RWPE2 (cell line): ENCODE measurements at regions not wholly inside any gene's neighbourhood (a gene's known extent, or its start where the extent isn't known, plus 50 kb on each side); places are given as distances from the start of the nearest gene placed in this dataset.

Source experiments
- ATAC-seq: fragments of 200-7000 bp; cut with Tn5 transposase; 3 replicates; pipeline ENCODE4 v1.9.1; 2021; ENCODE audit warnings: low read depth
- DNase-seq: peaks from one replicate; pipeline ENCODE4 v3.0.0-alpha.2; 2020; ENCODE audit warnings: low spot score
- H3K27ac ChIP-seq: fragments of 450-650 bp; 2 replicates; pipeline ENCODE4 v1.5.1; 2017; ENCODE audit warnings: mild to moderate bottlenecking; ENCODE audit not compliant: poor library complexity, severe bottlenecking
- H3K27me3 ChIP-seq: fragments of 250-450 bp; sonication (Bioruptor Pico); 2 replicates; pipeline ENCODE4 v1.5.1; 2021; ENCODE audit warnings: mild to moderate bottlenecking, moderate library complexity; ENCODE audit not compliant: insufficient read depth, poor library complexity, severe bottlenecking
- H3K36me3 ChIP-seq: fragments of 250-450 bp; sonication (Bioruptor Pico); 2 replicates; pipeline ENCODE4 v1.5.1; 2020; ENCODE audit warnings: low read depth, mild to moderate bottlenecking, moderate library complexity
- H3K4me1 ChIP-seq: fragments of 250-450 bp; sonication (Bioruptor Pico); 2 replicates; pipeline ENCODE4 v1.5.1; 2021; ENCODE audit warnings: mild to moderate bottlenecking, moderate library complexity; ENCODE audit not compliant: insufficient read depth, poor library complexity, severe bottlenecking
- H3K4me3 ChIP-seq: fragments of 250-450 bp; sonication (Bioruptor Pico); 2 replicates; pipeline ENCODE4 v1.5.1; 2021; ENCODE audit warnings: mild to moderate bottlenecking, moderate library complexity; ENCODE audit not compliant: severe bottlenecking
- H3K9me3 ChIP-seq: fragments of 250-450 bp; sonication (Bioruptor Pico); 2 replicates; pipeline ENCODE4 v1.5.1; 2021; ENCODE audit warnings: mild to moderate bottlenecking, moderate library complexity; ENCODE audit not compliant: severe bottlenecking
- TF ChIP-seq, protein P1 (sequence below): fragments of 450-650 bp; IDR thresholded peaks from one replicate; pipeline ENCODE4 v1.5.1; 2017; ENCODE audit warnings: mild to moderate bottlenecking, moderate library complexity; ENCODE audit not compliant: poor library complexity, severe bottlenecking

DNA sequence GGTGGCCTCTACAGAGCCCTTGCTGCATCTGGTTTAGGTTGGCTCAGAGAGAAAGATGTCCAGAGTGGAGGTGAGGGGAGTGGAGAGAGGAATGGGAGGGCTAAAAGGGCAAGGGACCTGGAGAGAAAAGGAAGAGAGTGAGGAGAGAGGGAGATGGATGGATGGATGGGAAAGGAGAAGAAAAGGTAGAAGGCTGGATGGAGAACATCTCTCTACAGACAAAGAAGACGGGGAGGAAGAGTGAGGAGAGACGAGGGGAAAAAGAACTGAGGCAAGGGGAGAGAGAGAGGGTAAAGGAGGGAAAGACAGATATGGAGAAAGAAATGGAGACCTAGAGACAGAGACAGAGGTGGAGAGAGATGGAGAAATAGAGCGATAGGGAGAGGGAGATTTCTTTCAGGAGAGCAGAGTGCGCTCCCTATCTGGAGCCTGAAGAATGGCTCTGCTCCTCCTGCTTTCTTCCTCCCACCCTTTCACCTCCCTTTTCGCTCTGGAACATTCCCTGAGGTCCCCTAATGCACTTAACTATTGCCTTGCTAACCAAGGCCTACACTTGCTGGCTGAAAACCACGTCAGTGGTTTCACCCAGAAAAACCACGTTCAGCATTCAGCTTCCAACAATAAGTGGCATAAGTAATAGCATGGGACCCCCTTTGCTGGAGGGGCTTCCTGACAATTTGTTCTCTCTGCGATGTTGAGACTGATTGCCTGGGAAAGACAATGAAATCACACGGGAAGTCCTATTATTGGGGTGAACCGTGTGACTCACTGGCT, 286.3 kb downstream of the CDH26 start:
- no peak overlapping the region for H3K4me3 ChIP-seq
- H3K27me3 ChIP-seq = peaks cover 9% of the 10 kb centered on the region
- no peaks in the 10 kb centered on the region for H3K9me3 ChIP-seq
- DNase-seq = no peak
- no peaks in the 10 kb centered on the region for H3K36me3 ChIP-seq
- no peak overlapping the region for H3K27ac ChIP-seq
- TF ChIP-seq, protein P1, sequence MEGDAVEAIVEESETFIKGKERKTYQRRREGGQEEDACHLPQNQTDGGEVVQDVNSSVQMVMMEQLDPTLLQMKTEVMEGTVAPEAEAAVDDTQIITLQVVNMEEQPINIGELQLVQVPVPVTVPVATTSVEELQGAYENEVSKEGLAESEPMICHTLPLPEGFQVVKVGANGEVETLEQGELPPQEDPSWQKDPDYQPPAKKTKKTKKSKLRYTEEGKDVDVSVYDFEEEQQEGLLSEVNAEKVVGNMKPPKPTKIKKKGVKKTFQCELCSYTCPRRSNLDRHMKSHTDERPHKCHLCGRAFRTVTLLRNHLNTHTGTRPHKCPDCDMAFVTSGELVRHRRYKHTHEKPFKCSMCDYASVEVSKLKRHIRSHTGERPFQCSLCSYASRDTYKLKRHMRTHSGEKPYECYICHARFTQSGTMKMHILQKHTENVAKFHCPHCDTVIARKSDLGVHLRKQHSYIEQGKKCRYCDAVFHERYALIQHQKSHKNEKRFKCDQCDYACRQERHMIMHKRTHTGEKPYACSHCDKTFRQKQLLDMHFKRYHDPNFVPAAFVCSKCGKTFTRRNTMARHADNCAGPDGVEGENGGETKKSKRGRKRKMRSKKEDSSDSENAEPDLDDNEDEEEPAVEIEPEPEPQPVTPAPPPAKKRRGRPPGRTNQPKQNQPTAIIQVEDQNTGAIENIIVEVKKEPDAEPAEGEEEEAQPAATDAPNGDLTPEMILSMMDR = no peak
- H3K4me1 ChIP-seq = peaks cover 19% of the 10 kb centered on the region
- ATAC-seq = no peak

DNA sequence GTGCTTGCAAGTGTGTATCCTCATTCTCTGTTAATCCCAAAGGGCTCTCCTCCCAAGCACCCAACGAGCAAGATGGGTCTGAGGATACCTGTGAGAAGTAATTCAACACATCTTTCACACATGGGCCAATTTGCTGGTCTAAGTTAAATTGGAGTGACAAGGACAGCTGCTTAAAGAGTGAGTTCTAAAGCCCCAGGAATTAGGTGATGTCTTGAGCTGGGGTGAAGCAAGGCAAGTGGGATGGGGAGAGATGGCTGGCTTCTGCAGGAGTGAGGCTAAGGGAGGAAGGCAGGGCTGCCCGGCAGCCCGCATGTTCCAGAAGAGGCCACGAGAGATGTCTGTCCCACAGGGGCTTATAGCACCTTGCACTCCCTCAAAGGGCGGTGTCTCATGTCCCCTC, 288.5 kb downstream of the CDH26 start:
- H3K27me3 ChIP-seq = no peaks in the 10 kb centered on the region

DNA sequence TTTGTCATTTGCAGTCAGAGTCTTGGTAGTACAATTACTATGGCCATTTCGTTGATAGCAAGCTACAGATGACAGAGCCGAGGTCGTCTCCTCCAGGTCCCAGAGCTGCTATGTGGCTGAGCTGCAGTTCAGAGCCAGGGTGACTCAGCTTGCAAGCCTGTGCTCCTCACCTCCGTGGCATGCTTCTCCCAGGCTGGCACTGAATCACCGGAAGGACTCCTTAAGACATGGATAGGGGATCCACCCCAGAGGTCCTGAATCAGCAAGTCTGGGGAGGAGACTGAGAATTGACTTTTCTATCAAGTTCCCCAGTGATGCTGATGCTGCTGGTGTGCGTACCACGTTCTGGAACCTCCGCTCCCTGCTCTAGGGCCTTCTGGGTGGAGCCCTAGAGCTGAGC, 291.2 kb downstream of the CDH26 start:
- TF ChIP-seq, protein P1 = peak; percentile 12
- DNase-seq (peak; percentile 100), ATAC-seq (peak; percentile 100)
- peaks cover 29% of the 10 kb centered on the region for H3K4me1 ChIP-seq
- no peak overlapping the region for H3K4me3 ChIP-seq
- H3K9me3 ChIP-seq = no peaks in the 10 kb centered on the region
- no peaks in the 10 kb centered on the region for H3K36me3 ChIP-seq
- H3K27me3 ChIP-seq = no peaks in the 10 kb centered on the region
- H3K27ac ChIP-seq = peak overlapping the region; percentile 76

More for the DNA sequence above, 288.5 kb downstream of the CDH26 start:
- no peak for DNase-seq
- H3K27ac ChIP-seq = no peak overlapping the region
- no peaks in the 10 kb centered on the region for H3K9me3 ChIP-seq
- no peaks in the 10 kb centered on the region for H3K36me3 ChIP-seq
- TF ChIP-seq, protein P1 = no peak
- peaks cover 37% of the 10 kb centered on the region for H3K4me1 ChIP-seq
- no peak overlapping the region for H3K4me3 ChIP-seq
- no peak for ATAC-seq

DNA sequence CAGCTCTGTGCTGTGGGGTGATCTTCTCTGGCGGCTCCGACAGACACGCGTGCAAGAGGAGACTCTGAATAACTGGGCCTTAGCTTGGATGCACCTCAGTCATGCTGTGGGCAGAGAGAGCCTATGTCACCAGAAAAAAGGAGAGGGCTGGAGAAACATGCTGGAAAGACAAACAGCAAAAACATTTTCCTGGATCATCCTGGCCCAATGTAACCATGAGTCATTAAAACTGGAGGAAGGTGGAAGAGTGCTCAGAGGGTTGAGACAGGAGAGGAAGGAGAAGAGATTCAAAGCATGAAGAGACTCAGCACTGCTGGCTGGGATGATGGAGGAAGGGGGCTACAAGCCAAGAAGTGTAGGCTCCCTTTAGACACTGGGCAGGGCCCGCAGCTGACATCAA, 292.0 kb downstream of the CDH26 start:
- DNase-seq = no peak
- Histone ChIP-seq H3K27ac (peak overlapping the region; percentile 76), H3K36me3 (no peaks in the 10 kb centered on the region), H3K4me1 (peaks cover 34% of the 10 kb centered on the region), H3K9me3 (no peaks in the 10 kb centered on the region), H3K27me3 (no peaks in the 10 kb centered on the region), H3K4me3 (no peak overlapping the region)
- ATAC-seq = no peak
- TF ChIP-seq, protein P1 = no peak

DNA sequence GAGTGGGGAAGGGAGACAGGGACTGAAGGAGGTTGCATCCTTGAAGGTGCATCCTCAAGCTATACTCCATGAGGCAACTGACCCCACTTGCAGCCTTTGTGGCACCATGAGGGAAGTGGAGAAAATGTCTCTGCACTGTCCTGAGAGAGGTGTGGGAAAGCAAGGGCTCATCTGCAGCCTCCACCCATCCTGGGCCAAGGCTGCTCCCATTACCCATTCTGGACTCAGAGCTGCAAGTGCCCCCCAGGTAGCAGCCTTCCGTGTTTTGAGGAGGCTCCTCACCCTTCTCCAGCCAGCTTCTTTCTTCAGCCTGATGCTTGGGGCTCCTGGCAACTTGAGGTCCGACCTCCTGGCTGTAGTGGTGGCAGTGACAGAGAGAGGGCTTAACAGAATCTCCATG, 294.6 kb downstream of the CDH26 start:
- Histone ChIP-seq H3K27me3 (no peaks in the 10 kb centered on the region), H3K36me3 (no peaks in the 10 kb centered on the region), H3K9me3 (no peaks in the 10 kb centered on the region), H3K4me3 (no peak overlapping the region), H3K27ac (no peak overlapping the region), H3K4me1 (peaks cover 40% of the 10 kb centered on the region)
- TF ChIP-seq, protein P1 = no peak
- ATAC-seq = no peak
- DNase-seq = no peak
